Uterus (tissue), 3 donors: ENCODE measurements at regions not wholly inside any gene's neighbourhood (a gene's known extent, or its start where the extent isn't known, plus 50 kb on each side); places are given as distances from the start of the nearest gene placed in this dataset.

Experiments
- DNase-seq, 2 donors: peaks; one replicate each; pipeline ENCODE4 v3.0.0-alpha.2; 2019 to 2020
- H3K27ac ChIP-seq, 2 donors: fragments of 200-600 bp; sonication (generic); 1 replicate in 1 of 2; 2 replicates in 1 of 2; pipeline ENCODE4 v1.5.1; 2016 to 2018
- H3K27me3 ChIP-seq, 2 donors: fragments of 200-600 bp; sonication (generic); one replicate each; pipeline ENCODE4 v1.5.1; 2018 to 2019; ENCODE audit warnings: control low read depth in 1 of 2
- H3K36me3 ChIP-seq, 2 donors: fragments of 200-600 bp; sonication (generic); one replicate each; pipeline ENCODE4 v1.5.1; 2019; ENCODE audit warnings: control low read depth in 1 of 2
- H3K4me1 ChIP-seq, 2 donors: fragments of 200-600 bp; sonication (generic); one replicate each; pipeline ENCODE4 v1.5.1; 2018 to 2019; ENCODE audit warnings: control low read depth in 1 of 2
- H3K4me3 ChIP-seq, 2 donors: fragments of 200-600 bp; sonication (generic); 1 replicate in 1 of 2; 2 replicates in 1 of 2; pipeline ENCODE4 v1.5.1; 2018 to 2019; ENCODE audit warnings: mild to moderate bottlenecking in 1 of 2
- H3K9me3 ChIP-seq, 2 donors: fragments of 200-600 bp; sonication (generic); one replicate each; pipeline ENCODE4 v1.5.1; 2019; ENCODE audit warnings: control low read depth in 1 of 2
- POLR2A ChIP-seq, 2 donors: fragments of 450-650 bp; IDR thresholded peaks; one replicate each; pipeline ENCODE4 v1.6.1; 2016; ENCODE audit warnings: antibody characterized with exemption in 2 of 2, mild to moderate bottlenecking in 1 of 2, moderate library complexity in 1 of 2
- intact Hi-C: fragments of 100-400 bp; cut with DNase I; formaldehyde crosslinking; loops from one replicate; pipeline ENCODE4 v1.15.1; 2023; ENCODE audit warnings: low total_unique reads
- TF ChIP-seq, protein P1 (sequence below), 4 experiments: fragments of 200-600 bp in 2 of 4; fragments of 450-650 bp in 2 of 4; sonication (generic) in 2 of 4; IDR thresholded peaks; one replicate each; pipeline ENCODE4 v1.5.1; 2016 to 2019; ENCODE audit warnings: antibody characterized with exemption in 4 of 4, mild to moderate bottlenecking in 2 of 4, moderate library complexity in 1 of 4
- donor health status: DM: yes; HTN: yes; CAD: no.

DNA sequence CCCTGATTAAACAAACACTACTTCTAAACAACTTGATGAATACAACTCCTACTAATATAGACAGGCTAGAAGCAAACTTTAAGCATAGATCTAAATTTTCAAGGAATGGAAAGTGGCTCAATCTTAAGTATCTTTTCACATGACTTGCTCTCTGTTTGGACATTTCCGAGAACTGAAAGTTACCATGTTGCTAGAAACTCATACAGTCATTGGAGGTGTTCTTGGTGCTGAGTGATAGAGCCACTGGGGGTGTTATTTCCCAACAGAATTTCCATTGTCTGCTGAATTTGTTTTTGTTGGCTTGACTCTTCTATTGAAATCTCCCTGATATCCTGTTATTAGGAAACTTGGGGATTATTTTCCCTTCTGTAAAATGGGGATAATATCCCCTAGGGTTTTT lies 264.5 kb upstream of the RASGRP1 start:
- H3K4me3 ChIP-seq = no peak overlapping the region
- no peaks in the 10 kb centered on the region for H3K9me3 ChIP-seq
- intact Hi-C loops = no loop called here
- DNase-seq = no peak
- no peaks in the 10 kb centered on the region for H3K27me3 ChIP-seq
- H3K27ac ChIP-seq = no peak overlapping the region
- TF ChIP-seq, protein P1, sequence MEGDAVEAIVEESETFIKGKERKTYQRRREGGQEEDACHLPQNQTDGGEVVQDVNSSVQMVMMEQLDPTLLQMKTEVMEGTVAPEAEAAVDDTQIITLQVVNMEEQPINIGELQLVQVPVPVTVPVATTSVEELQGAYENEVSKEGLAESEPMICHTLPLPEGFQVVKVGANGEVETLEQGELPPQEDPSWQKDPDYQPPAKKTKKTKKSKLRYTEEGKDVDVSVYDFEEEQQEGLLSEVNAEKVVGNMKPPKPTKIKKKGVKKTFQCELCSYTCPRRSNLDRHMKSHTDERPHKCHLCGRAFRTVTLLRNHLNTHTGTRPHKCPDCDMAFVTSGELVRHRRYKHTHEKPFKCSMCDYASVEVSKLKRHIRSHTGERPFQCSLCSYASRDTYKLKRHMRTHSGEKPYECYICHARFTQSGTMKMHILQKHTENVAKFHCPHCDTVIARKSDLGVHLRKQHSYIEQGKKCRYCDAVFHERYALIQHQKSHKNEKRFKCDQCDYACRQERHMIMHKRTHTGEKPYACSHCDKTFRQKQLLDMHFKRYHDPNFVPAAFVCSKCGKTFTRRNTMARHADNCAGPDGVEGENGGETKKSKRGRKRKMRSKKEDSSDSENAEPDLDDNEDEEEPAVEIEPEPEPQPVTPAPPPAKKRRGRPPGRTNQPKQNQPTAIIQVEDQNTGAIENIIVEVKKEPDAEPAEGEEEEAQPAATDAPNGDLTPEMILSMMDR (IDR thresholded peaks at IDR 0.05) = no peak
- no peak for TF ChIP-seq POLR2A (IDR thresholded peaks at IDR 0.05)
- H3K36me3 ChIP-seq = no peaks in the 10 kb centered on the region
- H3K4me1 ChIP-seq = no peaks in the 10 kb centered on the region

DNA sequence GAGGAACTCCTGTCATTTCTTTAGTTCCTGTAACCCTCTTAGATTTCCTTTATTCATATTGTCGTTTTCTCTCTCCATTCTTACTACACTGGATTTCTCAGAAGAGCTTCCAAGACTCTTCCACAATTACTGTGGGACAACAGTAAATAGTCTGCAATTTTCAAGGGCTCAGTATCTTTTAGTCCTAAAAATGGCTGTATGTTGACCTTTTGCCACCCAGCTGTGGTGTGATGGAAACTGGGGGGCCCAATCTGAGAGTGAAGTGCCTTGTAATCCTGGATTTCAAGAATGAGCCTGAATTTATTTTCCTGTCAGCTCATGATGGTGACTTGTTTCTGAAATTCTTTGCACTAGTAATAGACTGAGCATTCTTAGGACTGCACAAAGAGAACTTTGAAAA lies 277.6 kb upstream of the RASGRP1 start:
- no peak for TF ChIP-seq POLR2A (IDR thresholded peaks at IDR 0.05)
- TF ChIP-seq, protein P1 (IDR thresholded peaks at IDR 0.05) = no peak
- intact Hi-C loops = no loop called here
- no peak overlapping the region for H3K27ac ChIP-seq
- H3K4me1 ChIP-seq = peaks cover 0 to 11% of the 10 kb centered on the region in 2 donors
- no peak overlapping the region for H3K4me3 ChIP-seq
- H3K9me3 ChIP-seq = no peaks in the 10 kb centered on the region
- DNase-seq = no peak
- no peaks in the 10 kb centered on the region for H3K27me3 ChIP-seq
- H3K36me3 ChIP-seq = no peaks in the 10 kb centered on the region

DNA sequence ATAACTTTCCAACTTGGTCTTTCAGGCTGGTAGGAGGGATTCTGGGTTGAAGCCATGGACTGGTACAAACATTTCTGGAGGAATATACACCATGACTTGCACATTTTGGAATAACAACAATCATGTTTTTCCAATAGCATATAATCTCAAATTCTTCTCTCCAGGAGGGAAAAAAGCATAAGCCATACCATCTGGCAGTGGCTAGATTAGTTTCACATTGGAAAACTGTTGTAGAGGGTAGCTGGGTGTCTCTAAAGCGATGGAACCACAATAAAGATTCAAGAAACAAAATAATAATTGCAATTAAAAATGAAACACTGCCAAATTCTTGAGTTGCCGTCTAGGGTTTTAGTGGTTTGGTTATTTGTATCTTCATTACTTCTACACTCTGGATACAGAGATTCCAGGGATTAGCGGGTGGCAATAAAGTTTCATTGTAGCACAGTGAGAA lies 278.5 kb upstream of the RASGRP1 start:
- Histone ChIP-seq H3K4me1 (peaks cover 0 to 11% of the 10 kb centered on the region in 2 donors), H3K36me3 (no peaks in the 10 kb centered on the region), H3K4me3 (no peak overlapping the region), H3K9me3 (no peaks in the 10 kb centered on the region), H3K27me3 (no peaks in the 10 kb centered on the region), H3K27ac (no peak overlapping the region)
- TF ChIP-seq, protein P1 (IDR thresholded peaks at IDR 0.05) = no peak
- no peak for TF ChIP-seq POLR2A (IDR thresholded peaks at IDR 0.05)
- intact Hi-C loops = no loop called here
- DNase-seq = no peak

DNA sequence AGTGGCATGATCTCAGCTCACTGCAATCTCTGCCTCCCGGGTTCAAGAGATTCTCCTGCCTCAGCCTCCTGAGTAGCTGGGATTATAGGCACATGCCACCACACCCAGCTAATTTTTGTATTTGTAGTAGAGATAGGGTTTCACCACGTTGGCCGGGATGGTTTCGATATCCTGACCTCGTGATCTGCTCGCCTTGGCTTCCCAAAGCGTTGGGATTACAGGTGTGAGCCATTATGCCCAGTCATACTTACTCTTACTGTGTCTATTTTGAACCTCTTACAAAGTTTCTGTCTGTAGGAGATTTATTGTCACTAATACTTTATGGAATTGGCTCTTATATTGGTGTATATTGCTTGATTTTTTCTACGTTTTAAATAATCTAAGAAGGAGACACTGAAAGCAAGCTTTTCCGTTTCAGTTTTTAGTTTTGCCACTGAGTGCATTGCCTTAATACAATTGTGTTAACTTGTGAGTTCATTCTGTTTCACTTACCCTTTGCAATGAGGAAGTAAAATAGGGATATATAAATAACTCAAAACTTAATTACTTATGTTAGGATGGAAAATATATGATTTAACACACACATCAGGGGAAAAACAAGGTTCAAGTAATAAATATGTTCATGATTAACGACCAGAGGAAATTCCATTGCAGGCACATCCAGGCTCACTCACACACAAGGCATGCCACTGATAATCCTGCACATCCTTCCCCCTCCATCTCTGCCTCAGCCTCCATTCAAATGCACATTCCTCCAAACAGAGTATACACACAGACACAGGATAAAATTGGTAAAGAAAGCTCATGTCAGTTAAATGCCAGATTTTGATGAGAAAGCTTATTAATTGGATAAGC lies 279.3 kb upstream of the RASGRP1 start:
- no peak for TF ChIP-seq POLR2A (IDR thresholded peaks at IDR 0.05)
- TF ChIP-seq, protein P1 (IDR thresholded peaks at IDR 0.05) = no peak
- intact Hi-C loops = no loop called here
- DNase-seq = no peak

DNA sequence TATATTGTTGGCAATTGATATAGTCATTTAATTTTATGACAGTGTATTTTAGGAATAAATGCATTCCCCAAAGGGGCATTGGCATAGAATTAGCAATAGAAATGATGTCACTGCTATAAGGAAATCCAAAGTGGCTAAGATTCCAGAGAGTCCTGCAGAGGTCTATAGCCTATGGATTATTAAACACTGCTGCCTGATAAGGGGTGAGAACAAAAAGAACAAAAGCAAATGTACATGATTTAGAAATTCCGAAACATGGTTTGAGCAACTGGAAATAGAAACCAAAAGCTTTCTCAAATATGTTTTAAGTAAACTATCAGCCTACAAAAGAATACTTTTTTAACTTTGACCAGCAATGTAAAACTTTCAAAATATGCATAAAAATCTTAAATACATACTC lies 280.1 kb upstream of the RASGRP1 start:
- no peak for DNase-seq
- H3K36me3 ChIP-seq = no peaks in the 10 kb centered on the region
- no peak overlapping the region for H3K4me3 ChIP-seq
- no peaks in the 10 kb centered on the region for H3K9me3 ChIP-seq
- no peaks in the 10 kb centered on the region for H3K27me3 ChIP-seq
- no peak overlapping the region for H3K27ac ChIP-seq
- intact Hi-C loops = no loop called here
- TF ChIP-seq, protein P1 (IDR thresholded peaks at IDR 0.05) = no peak
- no peak for TF ChIP-seq POLR2A (IDR thresholded peaks at IDR 0.05)
- peaks cover 0 to 11% of the 10 kb centered on the region in 2 donors for H3K4me1 ChIP-seq

More for the DNA sequence above, 279.3 kb upstream of the RASGRP1 start:
- Histone ChIP-seq H3K4me1 (peaks cover 0 to 11% of the 10 kb centered on the region in 2 donors), H3K36me3 (no peaks in the 10 kb centered on the region), H3K27me3 (no peaks in the 10 kb centered on the region), H3K27ac (no peak overlapping the region), H3K9me3 (no peaks in the 10 kb centered on the region), H3K4me3 (no peak overlapping the region)
